GM19023 (cell line): ENCODE measurements at regions not wholly inside any gene's neighbourhood (a gene's known extent, or its start where the extent isn't known, plus 50 kb on each side); places are given as distances from the start of the nearest gene placed in this dataset.

Source experiments
- ATAC-seq: cut with Tn5 transposase; IDR thresholded peaks from one replicate; pipeline ENCODE4 v1.9.1; 2021; ENCODE audit warnings: mild to moderate bottlenecking, moderate library complexity; ENCODE audit not compliant: unreplicated experiment

GRCh38 chr3:135310317-135310716 lies 515.3 kb downstream of the EPHB1 start:
- no peak for ATAC-seq

DNA sequence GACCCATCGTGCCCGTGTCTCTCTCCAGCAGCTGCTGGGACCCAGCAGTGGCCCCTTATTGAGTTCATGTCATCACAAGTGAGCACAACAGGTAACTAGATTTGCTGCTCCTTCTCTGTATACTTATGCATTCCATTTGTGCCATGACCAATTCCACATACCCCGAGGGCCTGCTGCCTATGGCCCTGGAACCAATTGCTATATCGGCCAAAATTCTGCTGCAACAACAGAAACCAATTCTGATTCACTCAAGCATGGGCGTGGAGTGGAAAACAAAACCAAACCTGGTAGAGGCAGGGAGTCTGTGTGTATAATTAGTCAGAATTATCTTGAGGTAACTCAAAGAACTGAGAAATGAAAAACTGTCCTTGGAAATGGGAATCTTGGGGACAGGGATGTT lies 516.6 kb downstream of the EPHB1 start:
- ATAC-seq: no peak

DNA sequence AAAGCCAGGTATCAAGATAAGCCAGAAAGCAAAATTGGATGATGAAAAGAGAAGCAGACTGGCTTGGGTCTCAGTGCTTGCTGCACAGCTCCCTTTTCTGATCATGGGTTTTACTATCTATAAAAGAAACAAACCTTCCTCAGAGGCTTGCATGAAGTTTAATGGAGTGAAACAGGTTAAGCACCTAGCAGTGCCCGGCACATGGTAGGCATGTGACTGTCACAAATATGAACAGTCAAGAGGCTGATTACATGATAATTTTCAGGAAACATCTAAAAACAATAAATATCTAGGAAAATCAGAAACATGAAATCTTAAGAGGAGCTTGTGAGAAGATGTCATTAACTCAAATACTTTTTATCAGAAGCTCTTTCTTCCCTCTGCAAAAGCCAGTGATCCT lies 519.2 kb downstream of the EPHB1 start:
- no peak for ATAC-seq

DNA sequence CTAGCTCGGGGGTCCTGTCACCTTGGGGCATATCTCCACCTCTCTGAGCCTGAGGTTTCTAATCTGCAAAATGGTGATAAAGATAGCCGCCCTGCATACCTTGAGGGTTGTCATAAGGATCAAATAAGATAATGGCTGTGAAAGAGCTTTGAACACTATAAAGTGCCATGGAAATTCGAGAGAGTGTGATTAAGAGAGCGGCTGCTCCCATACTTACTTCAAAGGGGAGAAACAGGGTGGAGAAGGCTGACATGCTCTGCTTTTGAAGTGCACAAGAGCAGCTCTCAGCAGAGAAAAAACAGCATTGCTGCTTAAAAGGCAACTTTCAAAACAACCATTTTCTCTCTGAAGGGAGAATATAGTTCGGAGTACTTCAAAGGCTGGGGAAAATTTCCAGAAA lies 529.2 kb downstream of the EPHB1 start:
- ATAC-seq: no peak

DNA sequence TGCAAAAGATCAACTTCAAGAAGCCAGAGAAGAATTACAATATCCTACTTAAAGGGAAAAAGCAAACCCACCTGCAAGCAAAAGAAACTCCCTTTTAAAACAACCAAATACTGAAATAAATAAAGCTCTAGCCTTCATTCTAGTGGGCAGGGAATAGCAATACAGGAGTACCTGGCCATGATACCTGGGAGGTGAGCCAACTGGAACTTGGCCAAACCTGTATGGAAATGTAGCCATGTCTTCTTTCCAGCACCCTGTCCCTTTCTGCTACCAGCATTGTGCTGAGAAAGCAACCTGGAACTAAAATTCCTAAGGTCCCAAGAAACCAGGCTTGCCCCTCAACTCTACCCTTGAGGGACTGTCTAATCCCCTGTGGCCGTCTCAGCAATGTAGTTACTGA lies 530.0 kb downstream of the EPHB1 start:
- no peak for ATAC-seq

- ATAC-seq: no peak
Measured at GRCh38 chr3:135325726-135326235, 530.7 kb downstream of the EPHB1 start.

- no peak for ATAC-seq
Measured at GRCh38 chr3:135326851-135327250, 531.8 kb downstream of the EPHB1 start.

DNA sequence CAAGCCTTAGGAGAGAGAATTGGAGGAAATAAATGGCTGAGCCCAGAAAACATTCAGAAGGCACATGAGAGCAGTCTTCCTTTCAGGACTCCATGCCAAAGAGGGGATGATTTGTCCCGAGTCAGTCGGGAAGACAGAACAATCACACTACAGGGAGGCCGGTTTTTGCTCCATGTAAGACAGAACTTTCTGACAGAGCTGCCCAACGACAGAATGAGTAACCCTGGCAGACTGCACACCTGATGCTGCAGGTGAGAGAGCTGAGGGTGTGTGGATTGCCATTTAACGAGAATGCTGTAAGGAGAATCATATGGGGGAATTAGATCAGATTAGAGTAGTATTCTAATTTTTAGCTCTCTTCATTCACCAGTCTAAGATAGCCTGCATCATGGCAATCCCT lies 533.0 kb downstream of the EPHB1 start:
- ATAC-seq: no peak

GRCh38 chr3:135329479-135329878 lies 534.4 kb downstream of the EPHB1 start:
- no peak for ATAC-seq

- ATAC-seq: no peak
Measured at GRCh38 chr3:135337192-135337591, 542.1 kb downstream of the EPHB1 start.

GRCh38 chr3:135348690-135349089 lies 553.6 kb downstream of the EPHB1 start:
- no peak for ATAC-seq

GRCh38 chr3:135349254-135349948 lies 554.3 kb downstream of the EPHB1 start:
- ATAC-seq: no peak

GRCh38 chr3:135352213-135352612 lies 557.2 kb downstream of the EPHB1 start:
- ATAC-seq: no peak

GRCh38 chr3:135362889-135363288 lies 567.8 kb downstream of the EPHB1 start:
- ATAC-seq: no peak

- no peak for ATAC-seq
Measured at GRCh38 chr3:135364676-135365075, 569.6 kb downstream of the EPHB1 start.

- no peak for ATAC-seq
Measured at GRCh38 chr3:135366816-135367215, 571.8 kb downstream of the EPHB1 start.

DNA sequence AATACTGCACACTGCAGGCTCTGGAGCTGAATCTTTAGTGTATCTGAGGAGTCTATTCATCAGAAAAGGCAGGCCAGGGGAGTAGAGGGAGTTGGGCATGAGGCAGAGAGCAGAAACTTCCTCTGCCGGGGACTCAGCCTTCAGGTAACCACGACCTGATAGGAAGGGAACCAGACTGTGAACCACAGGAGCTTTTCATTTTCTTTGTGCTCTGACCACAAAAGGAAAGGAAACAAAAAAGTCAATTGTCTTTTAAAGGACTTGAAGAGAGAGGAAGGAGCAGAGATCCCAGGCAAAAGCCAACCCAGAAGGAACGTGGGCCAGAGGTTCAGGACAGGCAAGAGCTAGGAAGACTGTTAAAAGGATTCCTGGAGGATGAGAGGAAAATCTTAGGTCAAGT lies 573.3 kb downstream of the EPHB1 start:
- no peak for ATAC-seq

DNA sequence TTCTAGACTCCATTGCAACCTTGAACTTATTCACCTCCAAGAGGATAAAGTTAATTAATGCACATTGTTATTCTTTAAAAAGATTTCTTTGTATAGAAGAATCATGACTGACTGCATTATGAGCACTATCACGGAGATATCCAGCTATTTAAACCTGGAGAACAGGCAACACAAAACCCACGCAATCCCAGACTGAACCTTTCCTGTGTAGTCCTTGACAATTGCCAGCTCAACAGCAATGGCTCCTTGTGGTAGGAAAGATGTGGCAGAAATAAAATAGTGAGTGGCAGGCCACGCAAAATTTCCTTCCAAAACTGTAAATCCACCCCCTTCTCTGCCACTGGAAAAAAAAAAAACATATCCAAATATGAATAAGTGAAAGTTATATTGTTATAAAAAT lies 573.7 kb downstream of the EPHB1 start:
- no peak for ATAC-seq

DNA sequence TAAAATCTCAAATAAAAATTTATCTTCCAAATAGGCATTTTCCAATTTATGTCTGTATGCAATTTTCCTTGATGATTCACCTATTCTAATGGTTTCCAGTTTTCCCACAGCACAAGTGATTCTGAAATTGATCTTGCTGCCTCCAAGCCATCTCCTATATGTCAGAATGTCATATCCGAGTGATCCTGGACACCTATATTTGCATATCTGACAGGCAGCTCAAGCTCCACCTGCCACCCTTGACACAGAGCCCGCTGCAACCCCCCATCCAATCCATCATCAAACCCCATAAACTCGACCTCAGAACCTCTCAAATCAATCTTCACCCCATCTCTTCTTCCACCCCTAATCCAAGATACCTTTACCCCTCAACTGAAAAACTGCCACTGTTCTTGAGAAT lies 579.5 kb downstream of the EPHB1 start:
- ATAC-seq: no peak

DNA sequence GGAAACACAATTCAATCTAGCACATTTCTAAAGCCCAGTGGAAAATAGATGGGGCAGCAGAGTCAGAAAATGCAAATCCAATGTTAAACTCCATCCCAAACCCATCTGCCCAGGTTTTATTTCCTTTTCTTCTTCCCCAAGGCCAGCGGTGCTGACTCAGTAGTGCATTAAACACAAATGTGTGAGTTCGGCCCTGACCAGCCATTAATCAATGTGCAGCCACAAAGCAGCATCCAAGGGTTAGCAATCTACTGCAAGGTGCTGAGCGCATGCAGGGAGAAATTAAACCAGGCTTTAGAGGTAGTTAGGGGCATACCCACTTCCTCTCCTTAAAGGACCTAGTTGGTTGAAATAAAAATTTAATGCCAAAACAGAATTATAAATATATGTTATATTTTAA lies 583.3 kb upstream of the PPP2R3A start:
- no peak for ATAC-seq

DNA sequence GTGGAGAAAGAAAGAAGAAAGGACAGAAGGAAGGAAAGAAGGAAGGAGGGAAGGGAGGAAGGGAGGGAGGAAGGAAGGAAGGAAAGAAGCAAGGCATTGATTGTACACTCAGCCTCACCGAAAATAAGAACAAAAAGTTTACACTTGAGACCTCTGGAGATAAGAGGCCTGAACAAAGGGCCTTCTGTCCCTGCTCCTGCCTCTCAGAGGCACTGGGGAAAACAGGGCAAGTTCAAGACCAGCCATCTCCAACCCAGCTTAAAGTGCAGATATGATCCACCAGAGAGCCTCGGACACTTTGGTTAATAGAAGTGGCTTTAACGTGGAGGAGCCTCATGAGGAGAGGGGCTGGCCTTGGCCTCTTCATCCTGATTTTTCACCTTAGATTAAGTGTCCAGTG lies 582.9 kb upstream of the PPP2R3A start:
- ATAC-seq: no peak

DNA sequence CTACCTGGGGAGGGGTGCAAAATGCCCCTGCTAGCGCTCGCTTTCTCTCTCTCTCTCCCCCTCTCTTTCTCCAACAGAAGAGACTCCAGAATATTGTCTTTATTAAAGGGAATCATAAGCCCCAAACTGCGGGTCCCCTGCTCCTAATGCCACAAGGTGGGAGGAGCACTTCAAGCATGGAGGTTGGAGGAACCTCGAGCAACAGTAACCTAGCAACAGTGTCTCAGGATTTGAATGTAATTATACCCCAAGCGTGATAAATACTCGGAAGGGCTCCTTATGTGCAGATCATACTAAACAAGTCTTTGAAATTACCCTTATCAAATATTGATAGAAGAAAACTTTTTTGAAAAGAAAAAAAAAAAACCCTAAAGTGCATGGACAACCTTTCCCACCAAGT lies 582.2 kb upstream of the PPP2R3A start:
- ATAC-seq: no peak

DNA sequence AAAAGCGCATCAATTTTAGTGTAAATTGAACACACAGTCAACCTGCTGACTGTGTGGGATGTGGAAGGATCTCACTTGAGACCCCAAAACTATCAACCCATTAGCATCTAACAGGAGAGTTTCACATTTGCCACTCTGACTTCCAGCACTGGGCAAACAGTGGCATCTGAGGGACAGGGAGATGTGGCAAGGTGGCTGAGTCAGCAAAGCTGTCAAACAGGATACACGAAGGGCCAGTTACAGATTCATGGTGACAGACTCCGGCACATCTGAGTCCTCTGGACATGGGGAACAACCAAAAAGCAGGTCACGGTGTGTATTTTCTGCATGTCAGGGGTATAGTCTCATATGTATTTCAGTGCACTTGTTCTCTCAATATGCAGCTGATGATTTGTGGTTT lies 573.4 kb upstream of the PPP2R3A start:
- no peak for ATAC-seq
